ENCODE measurements at regions not wholly inside any gene's neighbourhood (a gene's known extent, or its start where the extent isn't known, plus 50 kb on each side); places are given as distances from the start of the nearest gene placed in this dataset.

GRCh38 chr6:164188861-164189260 lies 774.3 kb downstream of the QKI start:
- Histone ChIP-seq H3K4ac (ENCODE audit: low read depth, low read length) (no peak overlapping the region), H3K79me2 (ENCODE audit: insufficient read depth, low read length) (no peaks in the 10 kb centered on the region), H3T11ph (ENCODE audit: low read length) (no peak overlapping the region), H3K79me1 (ENCODE audit: insufficient read depth, low read depth, low read length, poor library complexity, severe bottlenecking) (no peaks in the 10 kb centered on the region), H2BK15ac (ENCODE audit: low read depth, low read length) (no peak overlapping the region), H4K91ac (ENCODE audit: insufficient read length, low read depth, low read length) (no peak overlapping the region), H3K23ac (ENCODE audit: insufficient read length, low read depth, low read length) (no peak overlapping the region), H3K27me3 (ENCODE audit: insufficient read depth, low read length) (no peaks in the 10 kb centered on the region), H3K4me2 (ENCODE audit: insufficient read depth, insufficient read length, low read length) (no peak overlapping the region), H3K4me1 (ENCODE audit: insufficient read depth, low read length) (peaks cover 4% of the 10 kb centered on the region), H2BK12ac (ENCODE audit: insufficient read length, low read depth, low read length) (no peak overlapping the region), H3K56ac (ENCODE audit: insufficient read length, low read depth, low read length) (no peak overlapping the region), H4K5ac (ENCODE audit: insufficient read length, low read depth, low read length) (no peak overlapping the region), H3K18ac (ENCODE audit: insufficient read length, low read depth, low read length) (no peak overlapping the region), H3K23me2 (ENCODE audit: insufficient read length, low read depth, low read length, poor library complexity, severe bottlenecking) (no peaks in the 10 kb centered on the region), H4K20me1 (ENCODE audit: control insufficient read depth, insufficient read depth, insufficient read length) (no peaks in the 10 kb centered on the region), H3K9me3 (ENCODE audit: control insufficient read depth, low read depth, low read length) (no peaks in the 10 kb centered on the region), H3K9ac (ENCODE audit: extremely low read depth, insufficient read length, low read length) (no peak overlapping the region), H3K14ac (ENCODE audit: insufficient read depth, low read length) (no peak overlapping the region), H2AFZ (ENCODE audit: low read length) (no peak overlapping the region), H2BK5ac (ENCODE audit: insufficient read length, low read length) (no peak overlapping the region), H4K8ac (replicated peaks; ENCODE audit: insufficient read length, low read depth, low read length) (no peak overlapping the region), H3K27ac (ENCODE audit: insufficient read length, low read depth, low read length) (no peak overlapping the region), H2BK20ac (ENCODE audit: low read depth, low read length, poor library complexity, severe bottlenecking) (no peak overlapping the region), H2AK5ac (ENCODE audit: insufficient read length, low read length) (no peak overlapping the region), H2BK120ac (ENCODE audit: low read depth, low read length, poor library complexity, severe bottlenecking) (no peak overlapping the region)
- TF ChIP-seq CTCF (conservative IDR thresholded peaks at IDR 0.05), result no peak
- Mint-ChIP-seq H3K9me3 (no peaks in the 10 kb centered on the region; a peak in 1 of 5 replicates), H3K4me3 (no peak overlapping the region), H3K27ac (no peak overlapping the region), H3K27me3 (ENCODE audit: low read depth) (no peaks in the 10 kb centered on the region), H3K36me3 (ENCODE audit: insufficient read depth in 1 of 3, low read depth in 3 of 3) (no peaks in the 10 kb centered on the region; a peak in 1 of 7 replicates), H3K4me1 (peaks cover 11 to 13% of the 10 kb centered on the region in 2 experiments)
- no peak for DNase-seq
- WGBS (ENCODE audit: extremely low coverage, insufficient read length, low lambda C conversion rate), result no CpG with 5 or more reads among the region's 4 CpGs

All from H9 (cell line).